Breast epithelium (tissue), 4 donors: ENCODE measurements at regions not wholly inside any gene's neighbourhood (a gene's known extent, or its start where the extent isn't known, plus 50 kb on each side); places are given as distances from the start of the nearest gene placed in this dataset.
"Not testable (repeated sequence)": the region's sequence is repeated elsewhere in the genome, so short reads cannot be mapped to it uniquely, and the experiment has no call there.

Source experiments
- DNase-seq, 2 donors: peaks; one replicate each; pipeline ENCODE4 v3.0.0-alpha.2; 2019; ENCODE audit warnings: low spot score in 2 of 2
- H3K27ac ChIP-seq, 2 donors: fragments of 200-600 bp; sonication (generic) in 1 of 2; one replicate each; pipeline ENCODE4 v1.5.1; 2016 to 2019; ENCODE audit warnings: mild to moderate bottlenecking in 1 of 2
- H3K27me3 ChIP-seq, 2 donors: fragments of 200-600 bp; sonication (generic) in 1 of 2; one replicate each; pipeline versions ENCODE4 v1.5.1 to v1.6.0; 2017 to 2019; ENCODE audit warnings: control low read depth in 1 of 2, mild to moderate bottlenecking in 1 of 2
- H3K36me3 ChIP-seq: fragments of 200-600 bp; one replicate; pipeline ENCODE4 v1.5.1; 2019
- H3K4me1 ChIP-seq, 2 donors: fragments of 200-600 bp; sonication (generic); one replicate each; pipeline ENCODE4 v1.5.1; 2016 to 2019; ENCODE audit warnings: control low read depth in 1 of 2
- H3K4me3 ChIP-seq, 3 donors: fragments of 200-600 bp; sonication (generic); 1 replicate in 2 of 3; 2 replicates in 1 of 3; pipeline ENCODE4 v1.5.1; 2016 to 2019; ENCODE audit warnings: mild to moderate bottlenecking in 3 of 3, moderate library complexity in 2 of 3
- H3K9me3 ChIP-seq, 2 donors: fragments of 200-600 bp; sonication (generic) in 1 of 2; one replicate each; pipeline ENCODE4 v1.5.1; 2016 to 2019; ENCODE audit warnings: control low read depth in 1 of 2
- CTCF ChIP-seq, 3 donors: fragments of 450-650 bp; IDR thresholded peaks; one replicate each; pipeline ENCODE4 v1.5.1; 2016 to 2017; ENCODE audit warnings: antibody characterized with exemption in 3 of 3, mild to moderate bottlenecking in 3 of 3, moderate library complexity in 3 of 3
- POLR2A ChIP-seq: fragments of 450-650 bp; IDR thresholded peaks from one replicate; pipeline ENCODE4 v1.6.1; 2016; ENCODE audit warnings: antibody characterized with exemption, mild to moderate bottlenecking, moderate library complexity
- POLR2AphosphoS5 ChIP-seq, 3 donors: sonication (generic); formaldehyde crosslinking; IDR thresholded peaks; one replicate each; pipeline ENCODE4 v1.6.1; 2017; ENCODE audit warnings: antibody characterized with exemption in 3 of 3
- intact Hi-C: fragments of 100-400 bp; cut with DNase I; formaldehyde crosslinking; loops from one replicate; pipeline ENCODE4 v1.15.1; 2023; ENCODE audit warnings: low total_unique reads

DNA sequence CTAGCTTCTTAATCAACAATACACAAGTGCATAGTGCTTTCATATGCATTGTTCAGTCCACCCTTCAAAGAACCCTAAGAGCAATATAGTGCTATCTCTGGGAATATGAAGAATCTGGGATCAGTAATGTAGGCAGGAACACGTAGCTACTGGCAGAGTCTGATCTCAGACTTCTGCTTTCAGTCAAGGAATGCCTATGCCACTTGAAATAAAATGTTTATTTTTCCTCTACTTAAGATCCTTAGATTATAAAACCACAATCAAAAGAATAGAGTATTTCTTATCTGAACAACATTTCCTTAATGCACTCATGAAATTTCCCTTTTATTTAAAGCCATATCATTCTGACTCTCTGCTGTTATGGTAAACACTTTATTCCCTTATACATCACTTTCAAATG is 1407.8 kb upstream of the C9orf72 start:
- no peaks in the 10 kb centered on the region for H3K36me3 ChIP-seq
- intact Hi-C loops, result no loop called here
- TF ChIP-seq CTCF (IDR thresholded peaks at IDR 0.05), result no peak
- TF ChIP-seq POLR2AphosphoS5 (IDR thresholded peaks at IDR 0.05), result no peak
- no peak for TF ChIP-seq POLR2A

DNA sequence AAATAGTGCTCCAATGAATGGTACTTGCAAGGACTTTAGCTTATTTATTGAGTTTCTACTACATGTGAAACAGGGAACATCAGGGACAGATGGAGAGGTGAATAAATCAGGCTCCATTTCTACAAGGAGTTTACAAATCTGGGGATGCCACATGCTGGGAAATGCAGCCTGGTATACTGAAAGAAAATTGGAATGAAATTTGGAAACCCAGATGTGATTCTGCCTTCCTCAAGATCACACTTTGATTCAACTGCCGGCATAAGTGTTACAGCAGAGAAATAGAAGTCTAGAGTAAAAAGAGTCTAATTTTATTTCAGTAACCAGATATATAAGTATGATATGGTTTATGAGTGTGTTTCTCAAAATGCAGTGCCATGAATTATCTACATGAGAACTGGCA is 1408.4 kb upstream of the C9orf72 start:
- no peaks in the 10 kb centered on the region for H3K27me3 ChIP-seq
- DNase-seq, result no peak
- no peaks in the 10 kb centered on the region for H3K9me3 ChIP-seq
- no peaks in the 10 kb centered on the region for H3K4me1 ChIP-seq
- H3K4me3 ChIP-seq, result no peak overlapping the region
- TF ChIP-seq POLR2AphosphoS5 (IDR thresholded peaks at IDR 0.05), result no peak
- no peak for TF ChIP-seq CTCF (IDR thresholded peaks at IDR 0.05)
- no peak for TF ChIP-seq POLR2A
- no peaks in the 10 kb centered on the region for H3K36me3 ChIP-seq
- no peak overlapping the region for H3K27ac ChIP-seq
- intact Hi-C loops, result no loop called here

More for the DNA sequence above, 1407.8 kb upstream of the C9orf72 start:
- Histone ChIP-seq H3K27me3 (no peaks in the 10 kb centered on the region), H3K4me1 (no peaks in the 10 kb centered on the region), H3K9me3 (no peaks in the 10 kb centered on the region), H3K4me3 (no peak overlapping the region), H3K27ac (no peak overlapping the region)
- no peak for DNase-seq

GRCh38 chr9:28984016-28984415 is 1410.7 kb upstream of the C9orf72 start:
- DNase-seq, result no peak
- TF ChIP-seq POLR2A (no peak), POLR2AphosphoS5 (IDR thresholded peaks at IDR 0.05) (no peak), CTCF (IDR thresholded peaks at IDR 0.05) (no peak)
- Histone ChIP-seq H3K36me3 (no peaks in the 10 kb centered on the region), H3K27me3 (no peaks in the 10 kb centered on the region), H3K4me1 (no peaks in the 10 kb centered on the region), H3K4me3 (no peak overlapping the region), H3K9me3 (no peaks in the 10 kb centered on the region), H3K27ac (no peak overlapping the region)
- intact Hi-C loops, result no loop called here

- DNase-seq, intact Hi-C loops, H3K27me3 ChIP-seq, H3K36me3 ChIP-seq, H3K4me1 ChIP-seq, H3K27ac ChIP-seq, H3K9me3 ChIP-seq, H3K4me3 ChIP-seq: not testable (repeated sequence)
Measured at GRCh38 chr9:28990009-28990408, 1416.7 kb upstream of the C9orf72 start.

DNA sequence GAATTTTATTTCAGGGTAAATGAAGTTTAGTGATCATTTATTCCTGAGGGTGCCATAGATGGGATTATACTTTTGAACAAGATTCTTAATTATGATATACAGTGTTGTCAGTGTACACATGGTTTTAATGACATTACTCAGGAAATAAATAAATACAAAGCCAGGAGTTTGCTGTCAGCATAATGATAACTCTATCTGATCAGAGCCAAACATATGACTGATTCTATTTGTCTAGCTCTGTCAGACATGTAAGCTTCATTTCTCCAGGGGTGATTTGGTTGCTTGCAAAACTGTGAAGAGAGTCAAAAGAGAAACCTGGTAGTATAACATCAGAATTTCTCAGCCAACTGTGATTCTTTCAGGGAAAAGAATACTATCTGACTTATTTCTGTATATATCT is 1425.8 kb upstream of the C9orf72 start:
- Histone ChIP-seq H3K9me3 (no peaks in the 10 kb centered on the region), H3K36me3 (no peaks in the 10 kb centered on the region), H3K4me1 (no peaks in the 10 kb centered on the region), H3K4me3 (no peak overlapping the region), H3K27me3 (peaks cover 0 to 5% of the 10 kb centered on the region in 2 donors), H3K27ac (no peak overlapping the region)
- TF ChIP-seq POLR2AphosphoS5 (IDR thresholded peaks at IDR 0.05), result no peak
- TF ChIP-seq CTCF (IDR thresholded peaks at IDR 0.05), result no peak
- no peak for TF ChIP-seq POLR2A
- intact Hi-C loops, result no loop called here
- DNase-seq, result no peak

GRCh38 chr9:28999806-29000205 is 1426.5 kb upstream of the C9orf72 start:
- Histone ChIP-seq H3K27me3 (peaks cover 0 to 5% of the 10 kb centered on the region in 2 donors), H3K4me3 (no peak overlapping the region), H3K36me3 (no peaks in the 10 kb centered on the region), H3K27ac (no peak overlapping the region), H3K4me1 (no peaks in the 10 kb centered on the region), H3K9me3 (no peaks in the 10 kb centered on the region)
- TF ChIP-seq POLR2AphosphoS5 (IDR thresholded peaks at IDR 0.05) (no peak), POLR2A (no peak), CTCF (IDR thresholded peaks at IDR 0.05) (no peak)
- intact Hi-C loops, result no loop called here
- no peak for DNase-seq
